H9 (cell line): ENCODE measurements at regions not wholly inside any gene's neighbourhood (a gene's known extent, or its start where the extent isn't known, plus 50 kb on each side); places are given as distances from the start of the nearest gene placed in this dataset.

Experiments
- DNase-seq: peaks from one replicate; pipeline ENCODE4 v3.0.0-alpha.2; 2017
- H2AFZ ChIP-seq: one replicate; pipeline ENCODE4 v1.6.1; 2013; ENCODE audit warnings: mild to moderate bottlenecking, low read length, control low read depth, moderate library complexity
- H2AK5ac ChIP-seq: 2 replicates; pipeline ENCODE4 v1.6.1; 2013; ENCODE audit warnings: low read length, control low read depth, mixed read lengths; ENCODE audit not compliant: insufficient read length
- H2BK120ac ChIP-seq: one replicate; pipeline ENCODE4 v1.6.1; 2013; ENCODE audit warnings: low read depth, mild to moderate bottlenecking, low read length, control low read depth, inconsistent platforms; ENCODE audit not compliant: poor library complexity, severe bottlenecking
- H2BK12ac ChIP-seq: 2 replicates; pipeline ENCODE4 v1.6.1; 2013; ENCODE audit warnings: low read length, control low read depth, mixed read lengths, low read depth; ENCODE audit not compliant: insufficient read length
- H2BK15ac ChIP-seq: 2 replicates; pipeline ENCODE4 v1.6.1; 2013; ENCODE audit warnings: low read depth, low read length, control low read depth
- H2BK20ac ChIP-seq: one replicate; pipeline ENCODE4 v1.6.1; 2013; ENCODE audit warnings: low read depth, mild to moderate bottlenecking, low read length, control low read depth, inconsistent platforms; ENCODE audit not compliant: poor library complexity, severe bottlenecking
- H2BK5ac ChIP-seq: 2 replicates; pipeline ENCODE4 v1.6.1; 2013; ENCODE audit warnings: low read length, control low read depth, mixed read lengths; ENCODE audit not compliant: insufficient read length
- H3K14ac ChIP-seq: 2 replicates; pipeline ENCODE4 v1.6.1; 2013; ENCODE audit warnings: low read length, control low read depth; ENCODE audit not compliant: insufficient read depth
- H3K18ac ChIP-seq: 2 replicates; pipeline ENCODE4 v1.6.1; 2013; ENCODE audit warnings: low read depth, mild to moderate bottlenecking, mixed read lengths, low read length, control low read depth; ENCODE audit not compliant: insufficient read length
- H3K23ac ChIP-seq: 2 replicates; pipeline ENCODE4 v1.6.1; 2013; ENCODE audit warnings: low read length, control low read depth, mixed read lengths, low read depth; ENCODE audit not compliant: insufficient read length
- H3K23me2 ChIP-seq: 2 replicates; pipeline ENCODE4 v1.6.1; 2013; ENCODE audit warnings: low read depth, mild to moderate bottlenecking, mixed read lengths, low read length, control low read depth; ENCODE audit not compliant: insufficient read length, poor library complexity, severe bottlenecking
- H3K27ac ChIP-seq: 2 replicates; pipeline ENCODE4 v1.5.1; 2013; ENCODE audit warnings: low read length, control low read depth, mixed read lengths, low read depth; ENCODE audit not compliant: insufficient read length
- H3K27me3 ChIP-seq: 2 replicates; pipeline ENCODE4 v1.6.1; 2013; ENCODE audit warnings: low read length, control low read depth, inconsistent platforms; ENCODE audit not compliant: insufficient read depth
- H3K4ac ChIP-seq: 2 replicates; pipeline ENCODE4 v1.6.1; 2013; ENCODE audit warnings: low read depth, mild to moderate bottlenecking, control low read depth, inconsistent platforms, low read length, moderate library complexity
- H3K4me1 ChIP-seq: 2 replicates; pipeline ENCODE4 v1.6.1; 2013; ENCODE audit warnings: low read length, control low read depth, inconsistent platforms; ENCODE audit not compliant: insufficient read depth
- H3K4me2 ChIP-seq: 2 replicates; pipeline ENCODE4 v1.6.1; 2013; ENCODE audit warnings: low read length, control low read depth, mixed read lengths; ENCODE audit not compliant: insufficient read length, insufficient read depth
- H3K56ac ChIP-seq: 2 replicates; pipeline ENCODE4 v1.6.1; 2013; ENCODE audit warnings: low read depth, mild to moderate bottlenecking, mixed read lengths, low read length, control low read depth; ENCODE audit not compliant: insufficient read length
- H3K79me1 ChIP-seq: 2 replicates; pipeline ENCODE4 v1.6.1; 2013; ENCODE audit warnings: low read depth, mild to moderate bottlenecking, moderate library complexity, low read length, control low read depth, inconsistent platforms; ENCODE audit not compliant: insufficient read depth, poor library complexity, severe bottlenecking
- H3K79me2 ChIP-seq: 2 replicates; pipeline ENCODE4 v1.6.1; 2013; ENCODE audit warnings: low read length, control low read depth, inconsistent platforms; ENCODE audit not compliant: insufficient read depth
- H3K9ac ChIP-seq: 2 replicates; pipeline ENCODE4 v1.6.1; 2013; ENCODE audit warnings: low read length, control low read depth, mixed read lengths; ENCODE audit not compliant: insufficient read length; ENCODE audit errors: extremely low read depth
- H3K9me3 ChIP-seq: one replicate; pipeline ENCODE4 v1.6.1; 2013; ENCODE audit warnings: low read depth, low read length, inconsistent platforms; ENCODE audit not compliant: control insufficient read depth
- H3T11ph ChIP-seq: one replicate; pipeline ENCODE4 v1.6.1; 2013; ENCODE audit warnings: mild to moderate bottlenecking, low read length, control low read depth, inconsistent platforms
- H4K20me1 ChIP-seq: one replicate; pipeline ENCODE4 v1.6.1; 2013; ENCODE audit not compliant: control insufficient read depth, insufficient read length, insufficient read depth
- H4K5ac ChIP-seq: 2 replicates; pipeline ENCODE4 v1.6.1; 2013; ENCODE audit warnings: low read depth, mild to moderate bottlenecking, mixed read lengths, low read length, control low read depth; ENCODE audit not compliant: insufficient read length
- H4K8ac ChIP-seq: replicated peaks from 2 replicates; pipeline ENCODE4 v1.6.1; 2013; ENCODE audit warnings: low read length, control low read depth, mixed read lengths, low read depth; ENCODE audit not compliant: insufficient read length
- H4K91ac ChIP-seq: 2 replicates; pipeline ENCODE4 v1.6.1; 2013; ENCODE audit warnings: low read depth, mild to moderate bottlenecking, moderate library complexity, mixed read lengths, low read length, control low read depth; ENCODE audit not compliant: insufficient read length
- H3K27ac Mint-ChIP-seq, 3 experiments: 2 replicates in 2 of 3; 3 replicates in 1 of 3; pipeline ENCODE4 v1.8.0; 2020 to 2021; ENCODE audit warnings: mixed read lengths in 3 of 3, mild to moderate bottlenecking in 1 of 3, moderate library complexity in 1 of 3
- H3K27me3 Mint-ChIP-seq: 2 replicates; pipeline ENCODE4 v1.8.0; 2021; ENCODE audit warnings: low read depth, mild to moderate bottlenecking, moderate library complexity, mixed read lengths
- H3K36me3 Mint-ChIP-seq, 3 experiments: 2 replicates in 2 of 3; 3 replicates in 1 of 3; pipeline ENCODE4 v1.8.0; 2020 to 2021; ENCODE audit warnings: low read depth in 3 of 3, mixed read lengths in 3 of 3; ENCODE audit not compliant: insufficient read depth in 1 of 3
- H3K4me1 Mint-ChIP-seq, 2 experiments: 2 replicates each; pipeline ENCODE4 v1.8.0; 2020; ENCODE audit warnings: mixed read lengths in 2 of 2
- H3K4me3 Mint-ChIP-seq, 2 experiments: 2 replicates in 1 of 2; 3 replicates in 1 of 2; pipeline ENCODE4 v1.8.0; 2020 to 2021; ENCODE audit warnings: mild to moderate bottlenecking in 2 of 2, mixed read lengths in 2 of 2, moderate library complexity in 1 of 2
- H3K9me3 Mint-ChIP-seq, 2 experiments: 2 replicates in 1 of 2; 3 replicates in 1 of 2; pipeline ENCODE4 v1.8.0; 2020; ENCODE audit warnings: mild to moderate bottlenecking in 2 of 2, mixed read lengths in 2 of 2, moderate library complexity in 1 of 2
- WGBS: extraction: QIAGEN DNeasy Blood & Tissue Kit; methylation state at CpG from one replicate; pipeline ENCODE4 v1.1.7; 2013; ENCODE audit warnings: missing lambda C conversion rate, low lambda C conversion rate, mixed read lengths; ENCODE audit not compliant: insufficient read length; ENCODE audit errors: extremely low coverage; 5-methylcytosine and 5-hydroxymethylcytosine counted together
- TF ChIP-seq, protein P1 (sequence below): fragments of 200-600 bp; sonication (generic); conservative IDR thresholded peaks from 3 replicates; pipeline ENCODE4 v1.8.0; 2021; ENCODE audit warnings: antibody characterized with exemption, mild to moderate bottlenecking

DNA sequence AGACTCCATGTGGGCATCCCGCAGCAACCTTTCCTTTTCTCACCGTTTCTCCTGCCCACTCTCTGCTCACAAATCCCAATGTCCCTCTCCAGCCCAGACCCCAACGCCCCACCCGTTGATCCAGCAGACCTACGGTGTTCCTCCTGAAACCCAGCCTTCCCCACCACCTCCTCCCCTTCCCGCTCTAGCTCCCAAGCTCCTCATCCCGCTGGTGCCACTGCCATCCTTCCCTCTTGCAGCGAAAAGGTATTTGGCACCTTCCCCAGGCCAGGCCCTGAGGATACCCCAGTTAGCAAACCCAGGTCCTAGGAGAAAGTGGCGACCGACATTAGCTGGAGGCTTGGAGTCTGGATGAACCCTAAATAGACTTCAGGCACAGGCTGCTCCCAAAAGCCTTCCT lies 84.0 kb upstream of the RTL6 start:
- TF ChIP-seq, protein P1, sequence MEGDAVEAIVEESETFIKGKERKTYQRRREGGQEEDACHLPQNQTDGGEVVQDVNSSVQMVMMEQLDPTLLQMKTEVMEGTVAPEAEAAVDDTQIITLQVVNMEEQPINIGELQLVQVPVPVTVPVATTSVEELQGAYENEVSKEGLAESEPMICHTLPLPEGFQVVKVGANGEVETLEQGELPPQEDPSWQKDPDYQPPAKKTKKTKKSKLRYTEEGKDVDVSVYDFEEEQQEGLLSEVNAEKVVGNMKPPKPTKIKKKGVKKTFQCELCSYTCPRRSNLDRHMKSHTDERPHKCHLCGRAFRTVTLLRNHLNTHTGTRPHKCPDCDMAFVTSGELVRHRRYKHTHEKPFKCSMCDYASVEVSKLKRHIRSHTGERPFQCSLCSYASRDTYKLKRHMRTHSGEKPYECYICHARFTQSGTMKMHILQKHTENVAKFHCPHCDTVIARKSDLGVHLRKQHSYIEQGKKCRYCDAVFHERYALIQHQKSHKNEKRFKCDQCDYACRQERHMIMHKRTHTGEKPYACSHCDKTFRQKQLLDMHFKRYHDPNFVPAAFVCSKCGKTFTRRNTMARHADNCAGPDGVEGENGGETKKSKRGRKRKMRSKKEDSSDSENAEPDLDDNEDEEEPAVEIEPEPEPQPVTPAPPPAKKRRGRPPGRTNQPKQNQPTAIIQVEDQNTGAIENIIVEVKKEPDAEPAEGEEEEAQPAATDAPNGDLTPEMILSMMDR: no peak
- no peak overlapping the region for H4K91ac ChIP-seq
- no peaks in the 10 kb centered on the region for H3K9me3 ChIP-seq
- H3K23me2 ChIP-seq: no peaks in the 10 kb centered on the region
- no peak overlapping the region for H3K23ac ChIP-seq
- Mint-ChIP-seq H3K4me3 (no peak overlapping the region), H3K36me3 (no peaks in the 10 kb centered on the region), H3K9me3 (no peaks in the 10 kb centered on the region; a peak in 1 of 5 replicates), H3K27me3 (peaks cover 34% of the 10 kb centered on the region), H3K27ac (no peak overlapping the region), H3K4me1 (peaks cover 4 to 15% of the 10 kb centered on the region in 2 experiments)
- WGBS: no CpG with 5 or more reads among the region's 10 CpGs
- no peak overlapping the region for H3K9ac ChIP-seq
- no peak overlapping the region for H3K14ac ChIP-seq
- no peak overlapping the region for H2BK120ac ChIP-seq
- H3T11ph ChIP-seq: no peak overlapping the region
- H3K79me1 ChIP-seq: no peaks in the 10 kb centered on the region
- no peak overlapping the region for H3K18ac ChIP-seq
- H2BK12ac ChIP-seq: no peak overlapping the region
- H3K27me3 ChIP-seq: no peaks in the 10 kb centered on the region
- H3K79me2 ChIP-seq: no peaks in the 10 kb centered on the region
- H3K27ac ChIP-seq: no peak overlapping the region
- no peaks in the 10 kb centered on the region for H4K20me1 ChIP-seq
- DNase-seq: peak; percentile 18
- no peak overlapping the region for H2BK20ac ChIP-seq
- no peak overlapping the region for H4K8ac ChIP-seq
- H2AFZ ChIP-seq: no peak overlapping the region
- H3K4me2 ChIP-seq: no peak overlapping the region
- H3K4ac ChIP-seq: no peak overlapping the region
- no peak overlapping the region for H2BK5ac ChIP-seq
- H2BK15ac ChIP-seq: no peak overlapping the region
- H3K56ac ChIP-seq: no peak overlapping the region
- no peak overlapping the region for H4K5ac ChIP-seq
- no peaks in the 10 kb centered on the region for H3K4me1 ChIP-seq
- no peak overlapping the region for H2AK5ac ChIP-seq
